ENCODE measurements at regions not wholly inside any gene's neighbourhood (a gene's known extent, or its start where the extent isn't known, plus 50 kb on each side); places are given as distances from the start of the nearest gene placed in this dataset.

DNA sequence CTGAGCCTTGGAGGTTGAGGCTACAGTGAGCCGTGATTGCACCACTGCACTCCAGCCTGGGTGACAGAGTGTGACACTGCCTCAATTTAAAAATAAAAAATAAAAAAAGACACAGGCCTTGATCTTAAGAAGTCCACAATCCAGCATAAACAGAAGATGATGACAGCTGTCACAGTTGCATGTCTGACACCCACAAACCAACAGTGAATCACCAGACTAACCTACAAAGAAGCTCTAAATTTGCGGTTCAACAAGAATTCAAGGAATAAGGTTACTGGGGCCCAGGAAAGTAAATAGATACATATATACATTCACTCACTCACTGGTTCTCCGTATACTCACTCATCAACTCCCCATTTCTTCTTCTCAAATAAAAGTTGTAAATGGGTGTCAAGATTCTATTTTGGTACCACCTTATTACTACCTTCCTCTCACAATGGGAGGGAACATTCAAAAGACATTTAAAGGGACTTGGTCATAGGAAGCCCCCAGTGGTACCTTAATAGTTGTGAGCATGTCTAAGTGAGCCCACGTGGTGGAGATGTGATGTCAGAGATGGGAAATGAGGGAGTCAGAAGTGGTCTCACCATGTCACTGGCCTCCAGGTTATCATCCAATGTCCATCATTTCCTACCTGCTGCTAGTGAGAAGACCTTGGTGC lies 66.9 kb upstream of the PRDX6 start:
- Histone ChIP-seq H3K4me1 (ENCODE audit: control insufficient read depth, insufficient read depth, low read length) (no peaks in the 10 kb centered on the region), H3K27me3 (ENCODE audit: control insufficient read depth, insufficient read depth, low read length) (no peaks in the 10 kb centered on the region), H3K9ac (ENCODE audit: low read length) (no peak overlapping the region), H3K4me3 (ENCODE audit: low read length) (no peak overlapping the region), H3K27ac (ENCODE audit: low read depth, low read length) (no peak overlapping the region), H3K36me3 (ENCODE audit: control insufficient read depth, insufficient read depth, low read length) (no peaks in the 10 kb centered on the region)

DNA sequence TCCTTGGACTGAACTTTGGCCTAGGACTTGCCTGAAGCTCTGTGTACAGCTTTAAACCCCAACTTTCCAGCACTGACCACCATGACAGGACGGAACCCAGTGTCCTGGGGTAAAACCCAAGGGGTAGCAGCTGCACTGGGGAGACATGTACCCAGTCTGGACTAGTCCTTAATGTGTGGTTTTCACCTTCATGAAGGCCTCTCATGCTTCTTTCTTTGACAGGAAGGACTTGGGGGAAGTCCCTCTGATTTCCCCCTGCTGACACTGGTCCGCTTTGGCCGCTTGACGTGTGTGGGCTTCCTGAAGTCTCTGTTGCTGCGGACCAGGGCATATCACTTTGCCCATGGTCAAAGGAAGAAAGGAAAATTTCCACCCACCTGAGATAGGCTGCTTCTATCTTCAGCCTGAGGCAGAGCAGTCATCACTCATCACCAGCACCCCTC lies 66.3 kb upstream of the PRDX6 start:
- H3K36me3 ChIP-seq (ENCODE audit: control insufficient read depth, insufficient read depth, low read length): no peaks in the 10 kb centered on the region
- no peak overlapping the region for H3K4me3 ChIP-seq (ENCODE audit: low read length)
- no peaks in the 10 kb centered on the region for H3K27me3 ChIP-seq (ENCODE audit: control insufficient read depth, insufficient read depth, low read length)
- H3K9ac ChIP-seq (ENCODE audit: low read length): no peak overlapping the region
- no peak overlapping the region for H3K27ac ChIP-seq (ENCODE audit: low read depth, low read length)
- no peaks in the 10 kb centered on the region for H3K4me1 ChIP-seq (ENCODE audit: control insufficient read depth, insufficient read depth, low read length)

DNA sequence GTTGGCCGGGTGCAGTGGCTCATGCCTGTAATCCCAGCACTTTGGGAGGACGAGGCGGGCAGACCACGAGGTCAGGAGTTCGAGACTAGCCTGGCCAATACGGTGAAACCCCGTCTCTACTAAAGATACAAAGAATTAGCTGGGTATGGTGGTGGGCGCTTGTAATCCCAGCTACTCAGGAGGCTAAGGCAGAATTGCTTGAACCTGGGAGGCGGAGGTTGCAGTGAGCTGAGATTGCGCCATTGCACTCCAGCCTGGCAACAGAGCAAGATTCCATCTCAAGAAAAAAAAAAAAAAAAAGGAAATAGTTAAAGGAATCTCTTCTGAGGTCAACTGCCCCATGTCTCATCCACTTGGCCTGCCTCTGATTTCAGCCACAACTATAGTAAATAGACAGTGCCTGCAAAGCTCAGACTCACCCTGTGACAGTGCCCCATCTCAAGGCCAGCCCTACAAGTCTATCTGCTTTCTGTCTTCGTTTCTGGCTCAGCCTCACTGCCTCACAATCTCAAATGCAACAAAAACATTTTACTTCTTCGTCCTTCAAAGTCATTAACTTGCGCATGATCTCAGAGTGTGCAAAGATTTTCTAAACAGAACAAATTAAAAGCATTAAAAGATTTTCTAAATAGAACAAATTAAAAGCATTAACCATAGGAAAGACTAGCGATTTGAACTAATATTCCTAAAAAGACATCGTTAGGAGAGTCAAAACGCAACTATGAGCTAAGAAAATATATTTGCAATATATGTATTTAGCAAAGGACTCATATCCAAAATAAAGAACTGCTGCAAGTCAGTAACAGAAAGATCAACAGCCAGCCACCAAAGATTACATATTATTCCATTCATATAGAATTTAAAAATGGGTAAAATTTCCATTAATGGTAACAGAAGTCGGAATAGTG lies 65.0 kb upstream of the PRDX6 start:
- H3K27me3 ChIP-seq (ENCODE audit: control insufficient read depth, insufficient read depth, low read length): no peaks in the 10 kb centered on the region
- H3K4me1 ChIP-seq (ENCODE audit: control insufficient read depth, insufficient read depth, low read length): no peaks in the 10 kb centered on the region
- H3K4me3 ChIP-seq (ENCODE audit: low read length): no peak overlapping the region
- no peaks in the 10 kb centered on the region for H3K36me3 ChIP-seq (ENCODE audit: control insufficient read depth, insufficient read depth, low read length)
- no peak overlapping the region for H3K9ac ChIP-seq (ENCODE audit: low read length)
- no peak overlapping the region for H3K27ac ChIP-seq (ENCODE audit: low read depth, low read length)

DNA sequence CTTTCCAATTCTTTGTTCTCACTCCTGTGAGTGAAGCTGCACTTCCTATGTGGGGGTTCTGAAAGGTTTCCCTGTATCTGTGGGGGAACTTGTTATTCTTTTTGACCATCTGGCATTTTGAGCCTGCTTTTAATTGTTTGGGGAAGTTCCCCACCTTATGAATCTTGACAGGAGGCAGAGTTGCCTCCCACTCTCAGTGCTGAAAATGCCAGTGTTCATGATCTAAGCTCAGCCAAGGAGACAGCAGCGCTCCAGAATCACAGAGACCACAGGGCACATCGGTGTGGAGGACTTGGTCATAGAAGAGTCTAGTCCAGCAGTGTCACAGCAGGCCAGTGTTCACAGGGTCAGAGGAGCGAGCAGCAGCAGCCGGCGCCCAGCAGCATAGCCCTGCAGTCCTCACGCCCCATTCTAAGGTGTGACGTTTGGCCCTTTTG lies 63.8 kb upstream of the PRDX6 start:
- Histone ChIP-seq H3K4me1 (ENCODE audit: control insufficient read depth, insufficient read depth, low read length) (no peaks in the 10 kb centered on the region), H3K36me3 (ENCODE audit: control insufficient read depth, insufficient read depth, low read length) (no peaks in the 10 kb centered on the region), H3K27ac (ENCODE audit: low read depth, low read length) (no peak overlapping the region), H3K27me3 (ENCODE audit: control insufficient read depth, insufficient read depth, low read length) (no peaks in the 10 kb centered on the region), H3K9ac (ENCODE audit: low read length) (no peak overlapping the region), H3K4me3 (ENCODE audit: low read length) (no peak overlapping the region)

DNA sequence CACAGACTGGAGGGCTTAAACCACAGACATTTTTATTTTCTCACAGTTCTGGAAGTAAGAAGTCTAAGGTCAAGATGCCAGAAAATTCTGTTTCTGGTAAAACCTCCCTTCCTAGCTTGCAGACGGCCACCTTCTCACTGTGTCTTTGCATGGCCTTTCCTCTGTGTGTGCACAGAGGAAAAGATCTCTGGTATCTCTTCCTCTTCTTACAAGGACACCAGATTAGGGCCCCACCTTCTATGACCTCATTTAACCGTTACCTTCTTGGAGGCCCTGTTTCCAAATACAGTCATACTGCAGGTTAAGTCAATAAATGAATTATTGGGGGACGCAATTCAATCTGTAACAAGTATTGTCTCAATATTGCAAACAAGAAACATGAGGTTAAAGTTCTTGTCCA lies 63.0 kb upstream of the PRDX6 start:
- H3K9ac ChIP-seq (ENCODE audit: low read length): no peak overlapping the region
- no peaks in the 10 kb centered on the region for H3K4me1 ChIP-seq (ENCODE audit: control insufficient read depth, insufficient read depth, low read length)
- no peak overlapping the region for H3K4me3 ChIP-seq (ENCODE audit: low read length)
- no peaks in the 10 kb centered on the region for H3K36me3 ChIP-seq (ENCODE audit: control insufficient read depth, insufficient read depth, low read length)
- no peaks in the 10 kb centered on the region for H3K27me3 ChIP-seq (ENCODE audit: control insufficient read depth, insufficient read depth, low read length)
- H3K27ac ChIP-seq (ENCODE audit: low read depth, low read length): no peak overlapping the region

DNA sequence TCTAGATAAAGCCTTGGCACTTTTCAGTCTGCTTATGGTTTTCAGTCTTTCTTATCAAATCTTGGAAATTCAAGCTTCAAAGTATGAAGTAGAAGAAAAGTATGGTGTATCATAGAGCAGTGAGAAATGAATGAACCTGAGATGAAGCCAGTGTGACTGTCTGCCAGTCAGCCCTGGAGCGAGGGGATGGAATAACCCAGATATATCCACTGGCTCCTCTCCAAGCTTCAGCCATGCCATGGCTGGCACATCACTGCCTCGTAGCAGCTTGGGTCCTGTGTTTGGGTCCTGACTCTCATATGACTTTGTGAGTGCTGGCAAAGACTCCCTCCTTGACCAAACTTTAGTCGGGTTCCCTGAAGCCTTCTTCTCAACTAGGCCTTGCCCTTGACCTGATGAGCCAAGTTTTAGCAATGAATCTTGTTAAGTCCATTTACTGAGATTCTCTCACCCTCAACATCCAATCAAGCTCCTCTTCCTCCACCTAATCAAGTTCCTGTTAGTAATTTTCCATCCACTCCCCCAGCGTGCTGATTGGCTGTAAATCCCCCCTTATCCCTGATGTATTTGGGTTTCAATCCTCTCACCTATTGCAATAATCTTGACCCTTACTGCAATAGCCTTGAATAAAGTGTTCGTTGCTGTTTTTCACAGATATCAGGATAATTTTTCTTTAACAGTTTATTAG lies 62.5 kb upstream of the PRDX6 start:
- H3K4me1 ChIP-seq (ENCODE audit: control insufficient read depth, insufficient read depth, low read length): no peaks in the 10 kb centered on the region
- no peak overlapping the region for H3K27ac ChIP-seq (ENCODE audit: low read depth, low read length)

DNA sequence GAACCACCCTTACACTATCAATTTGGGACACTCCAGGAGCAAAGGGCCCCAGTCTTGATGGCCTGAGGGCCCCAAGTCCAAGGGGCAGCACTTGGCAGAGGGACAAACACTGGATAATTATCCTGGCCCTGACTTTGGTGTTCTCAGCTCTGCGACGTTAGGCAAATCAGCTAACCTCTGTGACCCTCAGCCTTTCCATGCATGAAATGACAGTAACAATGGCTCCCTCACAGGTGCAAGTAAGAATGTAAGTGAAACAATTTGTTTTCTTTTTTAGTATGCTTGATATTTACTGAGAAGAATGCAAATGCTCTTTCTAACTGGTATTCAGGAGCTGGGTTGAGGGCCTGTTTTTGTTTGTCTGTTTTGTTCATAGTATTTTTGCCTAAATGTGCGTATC lies 61.6 kb upstream of the PRDX6 start:
- Histone ChIP-seq H3K27me3 (ENCODE audit: control insufficient read depth, insufficient read depth, low read length) (no peaks in the 10 kb centered on the region), H3K27ac (ENCODE audit: low read depth, low read length) (no peak overlapping the region), H3K4me1 (ENCODE audit: control insufficient read depth, insufficient read depth, low read length) (no peaks in the 10 kb centered on the region), H3K36me3 (ENCODE audit: control insufficient read depth, insufficient read depth, low read length) (no peaks in the 10 kb centered on the region), H3K4me3 (ENCODE audit: low read length) (no peak overlapping the region), H3K9ac (ENCODE audit: low read length) (no peak overlapping the region)

More for the DNA sequence above, 62.5 kb upstream of the PRDX6 start:
- H3K27me3 ChIP-seq (ENCODE audit: control insufficient read depth, insufficient read depth, low read length): no peaks in the 10 kb centered on the region
- H3K36me3 ChIP-seq (ENCODE audit: control insufficient read depth, insufficient read depth, low read length): no peaks in the 10 kb centered on the region
- no peak overlapping the region for H3K9ac ChIP-seq (ENCODE audit: low read length)
- H3K4me3 ChIP-seq (ENCODE audit: low read length): no peak overlapping the region

DNA sequence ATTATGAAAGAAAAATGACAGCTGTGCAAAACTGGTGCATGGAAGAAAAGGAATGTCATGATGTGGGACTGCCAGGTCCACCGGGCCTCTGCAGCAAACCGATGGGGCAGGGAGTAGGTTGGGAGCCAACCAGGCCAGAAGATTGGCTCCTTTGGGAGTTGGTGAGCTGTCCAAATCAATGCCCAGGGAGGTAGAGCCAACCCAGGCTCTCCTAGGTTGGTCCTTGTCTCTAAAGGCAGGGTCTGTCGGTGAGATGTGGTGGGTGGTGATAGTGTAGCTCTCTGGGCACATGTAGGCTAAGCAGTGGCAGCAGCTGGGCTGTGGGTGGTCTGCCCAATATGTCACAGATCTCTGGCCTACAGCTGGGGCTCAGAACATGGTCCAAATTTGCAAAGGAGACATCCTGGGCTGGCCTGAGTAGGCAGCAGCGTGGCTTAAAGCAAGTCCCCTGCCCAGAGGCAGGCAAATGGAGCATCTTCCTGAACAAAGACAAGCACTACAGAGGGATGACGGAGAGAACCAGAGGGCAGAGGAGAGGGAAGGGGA lies 61.2 kb upstream of the PRDX6 start:
- Histone ChIP-seq H3K9ac (ENCODE audit: low read length) (no peak overlapping the region), H3K27ac (ENCODE audit: low read depth, low read length) (no peak overlapping the region), H3K27me3 (ENCODE audit: control insufficient read depth, insufficient read depth, low read length) (no peaks in the 10 kb centered on the region), H3K36me3 (ENCODE audit: control insufficient read depth, insufficient read depth, low read length) (no peaks in the 10 kb centered on the region), H3K4me1 (ENCODE audit: control insufficient read depth, insufficient read depth, low read length) (no peaks in the 10 kb centered on the region), H3K4me3 (ENCODE audit: low read length) (no peak overlapping the region)

DNA sequence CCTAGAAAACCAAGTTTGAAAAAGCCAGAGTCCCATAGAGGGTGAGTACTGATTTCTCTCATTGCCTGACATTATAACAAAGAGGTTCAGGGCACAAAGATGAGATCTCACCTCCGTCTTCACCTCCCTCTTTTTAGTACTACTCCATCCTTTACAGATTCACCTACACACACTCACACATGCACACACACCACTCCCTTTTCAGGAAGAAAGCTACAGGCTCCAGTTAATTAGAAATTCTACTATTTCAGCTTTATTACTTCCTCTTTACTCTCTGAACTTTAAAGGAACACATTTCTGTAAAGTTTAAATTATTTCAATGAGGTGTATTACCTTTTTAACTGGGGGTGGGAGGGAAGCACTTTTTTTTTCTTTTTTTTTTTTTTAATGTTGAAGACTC lies 59.6 kb upstream of the PRDX6 start:
- H3K27ac ChIP-seq (ENCODE audit: low read depth, low read length): no peak overlapping the region
- H3K4me3 ChIP-seq (ENCODE audit: low read length): no peak overlapping the region
- no peaks in the 10 kb centered on the region for H3K27me3 ChIP-seq (ENCODE audit: control insufficient read depth, insufficient read depth, low read length)
- H3K4me1 ChIP-seq (ENCODE audit: control insufficient read depth, insufficient read depth, low read length): no peaks in the 10 kb centered on the region
- no peaks in the 10 kb centered on the region for H3K36me3 ChIP-seq (ENCODE audit: control insufficient read depth, insufficient read depth, low read length)
- H3K9ac ChIP-seq (ENCODE audit: low read length): no peak overlapping the region

DNA sequence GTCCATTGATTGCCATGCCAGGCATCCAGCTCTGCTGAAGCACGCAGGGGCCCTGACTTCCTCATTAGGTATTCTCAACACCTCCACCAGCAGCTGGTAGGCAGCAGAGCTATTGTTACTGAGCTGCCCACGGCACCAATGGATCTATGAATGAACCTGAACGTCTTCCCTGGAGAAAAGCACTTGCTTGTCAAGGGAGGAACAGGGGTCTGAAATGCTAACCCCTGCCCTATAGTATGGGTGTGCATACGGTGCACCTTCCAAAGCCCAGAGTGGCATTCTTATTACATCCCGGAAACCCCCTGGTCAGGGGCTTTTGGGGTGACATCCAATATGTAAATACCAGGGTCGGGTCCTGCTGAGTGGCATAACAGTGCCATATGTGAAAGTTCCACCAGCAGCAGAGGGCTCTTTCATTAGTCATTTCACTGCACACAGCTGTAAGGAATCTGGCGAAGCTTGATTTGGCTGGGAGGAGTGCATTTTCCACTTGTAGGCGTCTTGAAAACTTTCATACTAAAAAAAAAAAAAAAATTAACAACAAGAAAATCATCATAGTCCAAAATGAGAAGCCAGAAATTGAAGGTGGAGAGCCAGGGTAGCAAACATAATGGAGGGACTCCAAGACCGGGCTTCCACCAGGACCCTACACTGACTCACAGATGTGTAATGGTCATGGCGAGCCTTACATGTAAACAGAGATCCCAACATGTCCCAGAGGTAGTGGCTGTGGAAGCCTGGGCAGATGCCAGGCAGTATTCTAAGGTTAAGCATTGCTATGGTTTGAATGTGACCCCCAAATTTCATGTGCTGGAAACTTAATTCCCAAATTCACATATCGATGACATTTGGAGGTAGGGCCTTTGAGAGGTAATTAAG lies 58.8 kb upstream of the PRDX6 start:
- Histone ChIP-seq H3K36me3 (ENCODE audit: control insufficient read depth, insufficient read depth, low read length) (no peaks in the 10 kb centered on the region), H3K4me1 (ENCODE audit: control insufficient read depth, insufficient read depth, low read length) (no peaks in the 10 kb centered on the region), H3K9ac (ENCODE audit: low read length) (no peak overlapping the region), H3K27ac (ENCODE audit: low read depth, low read length) (peak overlapping the region; percentile 33), H3K4me3 (ENCODE audit: low read length) (no peak overlapping the region), H3K27me3 (ENCODE audit: control insufficient read depth, insufficient read depth, low read length) (no peaks in the 10 kb centered on the region)

DNA sequence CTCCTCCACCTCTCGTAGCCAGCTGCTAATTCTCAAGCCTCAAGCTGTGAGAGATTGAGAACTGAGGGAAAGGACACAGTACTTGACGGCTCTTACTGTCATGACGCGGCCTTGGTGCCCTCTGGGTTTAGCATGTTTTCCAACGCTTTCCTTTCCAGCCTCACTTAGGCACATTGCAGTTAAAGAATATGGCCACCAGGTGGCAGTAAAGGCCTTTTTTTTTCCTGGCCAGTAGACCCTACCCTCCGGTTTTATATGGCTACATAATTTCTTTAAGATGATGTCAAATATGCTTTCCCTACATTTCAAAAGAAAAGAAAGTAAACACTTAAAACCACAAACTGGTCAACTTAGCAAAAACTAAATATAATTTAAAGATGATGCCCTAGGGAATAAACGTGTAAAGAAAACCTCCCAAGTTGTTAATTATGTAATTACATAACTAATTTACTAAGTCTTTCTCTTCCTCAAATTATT lies 56.8 kb upstream of the PRDX6 start:
- no peaks in the 10 kb centered on the region for H3K4me1 ChIP-seq (ENCODE audit: control insufficient read depth, insufficient read depth, low read length)
- no peaks in the 10 kb centered on the region for H3K27me3 ChIP-seq (ENCODE audit: control insufficient read depth, insufficient read depth, low read length)
- H3K4me3 ChIP-seq (ENCODE audit: low read length): no peak overlapping the region
- no peaks in the 10 kb centered on the region for H3K36me3 ChIP-seq (ENCODE audit: control insufficient read depth, insufficient read depth, low read length)
- no peak overlapping the region for H3K9ac ChIP-seq (ENCODE audit: low read length)
- H3K27ac ChIP-seq (ENCODE audit: low read depth, low read length): no peak overlapping the region

Data from rectal smooth muscle tissue (tissue), 1 donor.